Activated CD4-positive, alpha-beta T cell treated with anti-CD3 and anti-CD28 coated beads, Interleukin-2, amount 10 ng/mL, durations not matched to agents 7 days and 5 days (primary cell): ENCODE measurements at regions not wholly inside any gene's neighbourhood (a gene's known extent, or its start where the extent isn't known, plus 50 kb on each side); places are given as distances from the start of the nearest gene placed in this dataset.
"Not testable (repeated sequence)": the region's sequence is repeated elsewhere in the genome, so short reads cannot be mapped to it uniquely, and the experiment has no call there.

Experiments used
- CTCF ChIA-PET: fragments of 350-600 bp; sonication (Branson Sonifier 250); formaldehyde crosslinking; loops from one replicate; lab custom pipeline; 2021; ENCODE audit warnings: antibody characterized with exemption; lab: Charles Lee
- POLR2A ChIA-PET: fragments of 350-600 bp; sonication (Branson Sonifier 250); formaldehyde crosslinking; loops from one replicate; lab custom pipeline; 2021; ENCODE audit warnings: antibody characterized with exemption; lab: Charles Lee
- DNase-seq: peaks from one replicate; pipeline ENCODE4 v3.0.0-alpha.2; 2020
- H3K27ac Mint-ChIP-seq: one replicate; pipeline ENCODE4 v1.8.0; 2021; ENCODE audit warnings: mild to moderate bottlenecking, moderate library complexity, mixed read lengths
- H3K27me3 Mint-ChIP-seq: one replicate; pipeline ENCODE4 v1.8.0; 2021; ENCODE audit warnings: mixed read lengths
- H3K36me3 Mint-ChIP-seq: one replicate; pipeline ENCODE4 v1.8.0; 2021; ENCODE audit warnings: low read depth, mixed read lengths
- H3K4me1 Mint-ChIP-seq: one replicate; pipeline ENCODE4 v1.8.0; 2021; ENCODE audit warnings: mixed read lengths
- H3K4me3 Mint-ChIP-seq: one replicate; pipeline ENCODE4 v1.8.0; 2021; ENCODE audit warnings: mild to moderate bottlenecking, moderate library complexity, mixed read lengths
- H3K9me3 Mint-ChIP-seq: one replicate; pipeline ENCODE4 v1.8.0; 2021; ENCODE audit warnings: mixed read lengths

DNA sequence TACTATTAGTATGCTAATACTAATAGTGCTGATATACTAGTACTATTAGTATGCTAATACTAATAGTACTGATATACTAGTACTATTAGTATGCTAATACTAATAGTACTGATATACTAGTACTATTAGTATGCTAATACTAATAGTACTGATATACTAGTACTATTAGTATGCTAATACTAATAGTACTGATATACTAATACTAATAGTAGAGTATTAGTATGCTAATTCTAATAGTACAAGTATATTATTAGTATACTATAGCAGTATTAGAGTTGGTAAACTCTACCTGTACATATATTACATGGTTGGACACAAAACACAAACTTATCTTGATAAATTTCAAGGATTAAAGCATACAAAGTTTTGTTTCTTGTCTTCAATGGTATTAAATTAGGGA is 722.9 kb downstream of the TRHDE start:
- H3K36me3 Mint-ChIP-seq, POLR2A ChIA-PET, CTCF ChIA-PET, H3K27me3 Mint-ChIP-seq, H3K4me3 Mint-ChIP-seq, H3K9me3 Mint-ChIP-seq, DNase-seq, H3K4me1 Mint-ChIP-seq, H3K27ac Mint-ChIP-seq: not testable (repeated sequence)

DNA sequence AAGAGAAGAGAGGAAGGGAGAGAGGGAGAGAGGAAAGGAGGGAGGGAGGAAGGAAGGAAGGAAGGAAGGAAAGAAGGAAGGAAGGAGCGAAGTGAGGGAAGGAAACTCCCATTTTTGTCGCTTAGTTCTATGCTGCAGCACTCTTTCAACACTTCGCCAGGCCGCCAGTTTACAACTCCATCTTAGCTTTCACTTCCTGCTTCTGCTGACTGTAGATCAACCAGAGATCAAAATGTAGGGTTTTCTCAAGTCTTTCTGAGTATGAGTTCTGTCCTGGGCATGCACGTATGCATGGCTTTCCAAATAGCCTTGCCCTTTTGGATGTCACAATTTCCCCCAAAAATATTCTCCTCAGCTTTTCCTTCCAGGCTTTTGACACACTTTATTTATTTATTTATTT is 723.4 kb downstream of the TRHDE start:
- POLR2A ChIA-PET = no interaction called here
- H3K9me3 Mint-ChIP-seq = no peaks in the 10 kb centered on the region
- CTCF ChIA-PET = no interaction called here

DNA sequence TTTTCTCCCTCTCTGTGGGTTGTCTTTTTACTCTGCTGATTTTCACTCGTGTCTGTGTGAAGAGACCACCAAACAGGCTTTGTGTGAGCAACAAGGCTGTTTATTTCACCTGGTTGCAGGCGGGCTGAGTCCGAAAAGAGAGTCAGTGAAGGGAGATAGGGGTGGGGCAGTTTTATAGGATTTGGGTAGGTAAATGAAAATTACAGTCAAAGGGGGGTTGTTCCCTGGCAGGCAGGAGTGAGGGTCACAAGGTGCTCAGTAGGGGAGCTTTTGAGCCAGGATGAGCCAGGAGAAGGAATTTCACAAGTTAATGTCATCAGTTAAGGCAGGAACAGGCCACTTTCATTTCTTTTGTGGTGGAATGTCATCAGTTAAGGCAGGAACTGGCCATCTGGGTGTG is 729.6 kb downstream of the TRHDE start:
- H3K4me3 Mint-ChIP-seq, H3K27ac Mint-ChIP-seq, H3K9me3 Mint-ChIP-seq, DNase-seq, POLR2A ChIA-PET, H3K27me3 Mint-ChIP-seq, H3K4me1 Mint-ChIP-seq, H3K36me3 Mint-ChIP-seq, CTCF ChIA-PET: not testable (repeated sequence)

More for the DNA sequence above, 723.4 kb downstream of the TRHDE start:
- no peak overlapping the region for H3K4me3 Mint-ChIP-seq
- H3K36me3 Mint-ChIP-seq = no peaks in the 10 kb centered on the region
- no peak for DNase-seq
- H3K4me1 Mint-ChIP-seq = no peaks in the 10 kb centered on the region
- no peak overlapping the region for H3K27ac Mint-ChIP-seq
- H3K27me3 Mint-ChIP-seq = no peaks in the 10 kb centered on the region

- H3K9me3 Mint-ChIP-seq, DNase-seq, H3K4me1 Mint-ChIP-seq, H3K27ac Mint-ChIP-seq, CTCF ChIA-PET, H3K4me3 Mint-ChIP-seq, H3K27me3 Mint-ChIP-seq, POLR2A ChIA-PET, H3K36me3 Mint-ChIP-seq: not testable (repeated sequence)
These were observed 730.3 kb downstream of the TRHDE start for GRCh38 chr12:73002504-73002903.

- DNase-seq, CTCF ChIA-PET, H3K36me3 Mint-ChIP-seq, H3K9me3 Mint-ChIP-seq, H3K4me1 Mint-ChIP-seq, H3K27ac Mint-ChIP-seq, POLR2A ChIA-PET, H3K4me3 Mint-ChIP-seq, H3K27me3 Mint-ChIP-seq: not testable (repeated sequence)
These were observed 737.1 kb downstream of the TRHDE start for GRCh38 chr12:73009138-73009834.

DNA sequence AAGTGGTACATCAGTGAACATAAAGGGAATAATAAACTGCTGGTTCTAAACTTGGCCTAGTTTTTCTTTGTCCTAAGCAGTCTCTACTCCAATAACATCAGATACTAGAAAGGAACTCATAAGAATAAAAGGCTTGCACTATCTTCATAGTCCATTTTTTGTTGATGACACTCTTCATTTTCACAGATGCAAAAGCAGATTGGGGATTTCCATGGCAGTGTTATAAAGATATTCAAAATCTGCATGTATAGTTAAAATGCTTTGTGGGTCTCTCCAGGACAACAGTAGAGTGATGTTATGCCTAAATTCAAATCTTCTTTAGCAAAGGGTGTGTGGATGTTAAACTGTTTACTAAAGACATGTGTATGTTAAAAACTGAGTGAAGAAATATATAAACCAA is 745.8 kb downstream of the TRHDE start:
- Mint-ChIP-seq H3K27me3 (no peaks in the 10 kb centered on the region), H3K27ac (no peak overlapping the region), H3K9me3 (peaks cover under 1% of the 10 kb centered on the region), H3K4me1 (no peaks in the 10 kb centered on the region), H3K4me3 (no peak overlapping the region), H3K36me3 (no peaks in the 10 kb centered on the region)
- CTCF ChIA-PET = no interaction called here
- POLR2A ChIA-PET = no interaction called here
- DNase-seq = no peak

DNA sequence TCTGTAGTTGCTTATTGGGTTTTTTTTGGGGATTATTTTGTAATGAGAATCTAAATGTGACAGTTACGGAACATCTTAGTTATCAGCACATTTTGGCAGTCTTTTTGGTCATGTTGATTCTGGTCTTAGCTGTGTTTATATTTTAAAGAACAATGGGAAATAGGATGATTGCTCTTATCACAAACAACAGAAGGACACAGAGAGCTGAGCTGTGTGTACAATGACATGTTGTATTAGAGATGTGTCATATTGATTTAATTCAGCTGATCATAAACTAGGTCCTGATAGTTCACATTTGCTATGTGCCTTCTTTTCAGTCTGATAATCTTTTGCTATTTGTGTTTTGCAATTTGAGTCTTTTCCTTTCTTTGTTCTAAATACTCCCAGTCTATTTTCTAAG is 781.7 kb downstream of the TRHDE start:
- POLR2A ChIA-PET = no interaction called here
- peaks cover 7% of the 10 kb centered on the region for H3K9me3 Mint-ChIP-seq
- no peak overlapping the region for H3K4me3 Mint-ChIP-seq
- no peaks in the 10 kb centered on the region for H3K36me3 Mint-ChIP-seq
- no peak overlapping the region for H3K27ac Mint-ChIP-seq
- CTCF ChIA-PET = no interaction called here
- no peaks in the 10 kb centered on the region for H3K4me1 Mint-ChIP-seq
- no peak for DNase-seq
- no peaks in the 10 kb centered on the region for H3K27me3 Mint-ChIP-seq

DNA sequence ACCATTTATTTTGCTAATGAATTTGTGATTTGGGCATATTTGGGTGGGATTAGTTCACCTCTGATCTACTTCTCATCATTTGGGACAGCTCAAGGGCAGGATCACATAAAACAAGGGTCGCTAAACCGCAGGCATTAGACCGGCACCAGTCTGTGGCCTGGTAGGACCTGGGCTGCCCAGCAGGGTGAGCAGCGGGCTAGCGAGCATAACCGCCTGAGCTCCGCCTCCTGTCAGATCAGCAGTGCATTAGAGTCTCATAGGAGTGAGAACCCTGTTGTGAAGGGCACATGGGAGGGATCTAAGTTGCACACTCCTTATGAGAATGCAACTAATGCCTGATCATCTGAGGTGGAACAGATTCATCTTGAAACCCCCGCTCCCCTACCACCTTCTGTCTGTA is 785.3 kb downstream of the TRHDE start:
- Mint-ChIP-seq H3K27me3 (no peaks in the 10 kb centered on the region), H3K4me3 (no peak overlapping the region), H3K9me3 (peaks cover 9% of the 10 kb centered on the region), H3K27ac (no peak overlapping the region), H3K4me1 (no peaks in the 10 kb centered on the region), H3K36me3 (no peaks in the 10 kb centered on the region)
- DNase-seq = no peak
- ChIA-PET POLR2A (no interaction called here), CTCF (no interaction called here)

GRCh38 chr12:73065913-73066312 is 793.7 kb downstream of the TRHDE start:
- Mint-ChIP-seq H3K9me3 (peaks cover 3% of the 10 kb centered on the region), H3K4me1 (no peaks in the 10 kb centered on the region), H3K27ac (no peak overlapping the region), H3K27me3 (no peaks in the 10 kb centered on the region), H3K36me3 (no peaks in the 10 kb centered on the region), H3K4me3 (no peak overlapping the region)
- POLR2A ChIA-PET = no interaction called here
- CTCF ChIA-PET = interaction anchor here (1.4 kb wide), 1 partner anchor 10 kb away, joined by 3 read pairs; no protein-coding TSS in a partner anchor
- DNase-seq = no peak

GRCh38 chr12:73067616-73068015 is 795.4 kb downstream of the TRHDE start:
- POLR2A ChIA-PET = no interaction called here
- H3K4me3 Mint-ChIP-seq = no peak overlapping the region

GRCh38 chr12:73072214-73072613 is 800.0 kb downstream of the TRHDE start:
- H3K4me1 Mint-ChIP-seq = no peaks in the 10 kb centered on the region

More at GRCh38 chr12:73067616-73068015, 795.4 kb downstream of the TRHDE start:
- H3K4me1 Mint-ChIP-seq = no peaks in the 10 kb centered on the region
- H3K36me3 Mint-ChIP-seq = no peaks in the 10 kb centered on the region
- H3K27me3 Mint-ChIP-seq = no peaks in the 10 kb centered on the region
- no peak overlapping the region for H3K27ac Mint-ChIP-seq
- CTCF ChIA-PET = interaction anchor here (0.6 kb wide), 1 partner anchor 12 kb away, joined by 3 read pairs; no protein-coding TSS in a partner anchor
- H3K9me3 Mint-ChIP-seq = peaks cover 3% of the 10 kb centered on the region
- no peak for DNase-seq

DNA sequence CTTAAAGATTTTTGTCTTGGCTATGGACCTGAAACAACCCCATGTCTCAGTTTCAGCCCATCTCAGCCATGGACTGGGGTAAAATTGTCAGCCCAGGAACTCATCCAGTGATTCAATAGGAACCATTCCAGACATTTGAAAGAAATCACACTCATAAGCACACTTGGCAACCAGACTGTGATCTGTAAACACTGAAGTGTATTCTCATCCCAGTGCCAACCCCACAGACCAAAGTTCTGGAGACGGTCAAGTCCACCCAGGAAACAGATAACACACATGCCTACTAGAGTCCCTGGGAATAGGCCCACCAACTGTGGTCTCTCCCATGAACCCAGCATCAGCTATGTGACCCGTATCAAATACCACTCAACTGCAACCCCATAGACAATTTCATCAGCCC is 804.6 kb downstream of the TRHDE start:
- CTCF ChIA-PET = interaction anchor here (1.5 kb wide), 1 partner anchor 11 kb away, joined by 3 read pairs; no protein-coding TSS in a partner anchor
- H3K4me1 Mint-ChIP-seq = no peaks in the 10 kb centered on the region
- H3K4me3 Mint-ChIP-seq = no peak overlapping the region
- POLR2A ChIA-PET = no interaction called here
- H3K36me3 Mint-ChIP-seq = no peaks in the 10 kb centered on the region
- DNase-seq = no peak
- no peaks in the 10 kb centered on the region for H3K27me3 Mint-ChIP-seq
- H3K27ac Mint-ChIP-seq = no peak overlapping the region
- H3K9me3 Mint-ChIP-seq = peaks cover 4% of the 10 kb centered on the region

More at GRCh38 chr12:73072214-73072613, 800.0 kb downstream of the TRHDE start:
- H3K27me3 Mint-ChIP-seq = no peaks in the 10 kb centered on the region
- H3K36me3 Mint-ChIP-seq = no peaks in the 10 kb centered on the region
- DNase-seq = no peak
- peaks cover 3% of the 10 kb centered on the region for H3K9me3 Mint-ChIP-seq
- POLR2A ChIA-PET = no interaction called here
- H3K4me3 Mint-ChIP-seq = no peak overlapping the region
- CTCF ChIA-PET = no interaction called here
- H3K27ac Mint-ChIP-seq = no peak overlapping the region

GRCh38 chr12:73083736-73084135 is 811.6 kb downstream of the TRHDE start:
- no peaks in the 10 kb centered on the region for H3K4me1 Mint-ChIP-seq
- no peak overlapping the region for H3K27ac Mint-ChIP-seq
- DNase-seq = no peak
- no peaks in the 10 kb centered on the region for H3K27me3 Mint-ChIP-seq
- POLR2A ChIA-PET = no interaction called here
- no peak overlapping the region for H3K4me3 Mint-ChIP-seq
- peaks cover 10% of the 10 kb centered on the region for H3K9me3 Mint-ChIP-seq
- no peaks in the 10 kb centered on the region for H3K36me3 Mint-ChIP-seq
- CTCF ChIA-PET = no interaction called here

GRCh38 chr12:73106296-73106695 is 834.1 kb downstream of the TRHDE start:
- Mint-ChIP-seq H3K4me1 (no peaks in the 10 kb centered on the region), H3K9me3 (peaks cover 15% of the 10 kb centered on the region), H3K36me3 (no peaks in the 10 kb centered on the region), H3K27me3 (no peaks in the 10 kb centered on the region), H3K27ac (no peak overlapping the region), H3K4me3 (no peak overlapping the region)
- ChIA-PET CTCF (no interaction called here), POLR2A (no interaction called here)
- DNase-seq = no peak
